MM.1S (cell line): ENCODE measurements at regions not wholly inside any gene's neighbourhood (a gene's known extent, or its start where the extent isn't known, plus 50 kb on each side); places are given as distances from the start of the nearest gene placed in this dataset.

Experiments
- CTCF ChIP-seq: fragments of 300-600 bp; sonication (generic); IDR thresholded peaks from 2 replicates; pipeline ENCODE4 v1.5.1; 2016; ENCODE audit warnings: antibody characterized with exemption, low read length, mixed read lengths
- EZH2 ChIP-seq: fragments of 300-600 bp; sonication (generic); optimal IDR thresholded peaks from 2 replicates; pipeline ENCODE3; 2017; ENCODE audit warnings: low read depth, mild to moderate bottlenecking, antibody characterized with exemption, low read length, mixed read lengths
- EZH2phosphoT487 ChIP-seq: fragments of 300-600 bp; sonication (generic); IDR thresholded peaks from 2 replicates; pipeline ENCODE4 v1.6.1; 2018; ENCODE audit warnings: antibody characterized with exemption, low read length

- no peak for TF ChIP-seq CTCF
- no peak for TF ChIP-seq EZH2
- no peak for TF ChIP-seq EZH2phosphoT487
Observed at GRCh38 chr4:27251771-27252170, 391.1 kb downstream of the STIM2 start.
